HCT116 (cell line): ENCODE measurements at regions not wholly inside any gene's neighbourhood (a gene's known extent, or its start where the extent isn't known, plus 50 kb on each side); places are given as distances from the start of the nearest gene placed in this dataset.
"Not testable (repeated sequence)": the region's sequence is repeated elsewhere in the genome, so short reads cannot be mapped to it uniquely, and the experiment has no call there.

Source experiments
- ATF3 ChIP-seq: IDR thresholded peaks from 2 replicates; pipeline ENCODE4 v1.6.1; 2012
- CBX3 ChIP-seq: IDR thresholded peaks from 2 replicates; pipeline ENCODE4 v1.6.1; 2012; ENCODE audit warnings: low read depth
- CTCF ChIP-seq, 3 experiments: fragments of 200-600 bp in 1 of 3; sonication (generic) in 1 of 3; IDR thresholded peaks in 2 of 3; conservative IDR thresholded peaks in 1 of 3; 2 replicates each; pipeline ENCODE4 v1.5.1; 2012 to 2017; ENCODE audit warnings: low read depth in 2 of 3, low read length in 2 of 3, antibody characterized with exemption in 1 of 3, borderline replicate concordance in 1 of 3, control low read depth in 1 of 3, mild to moderate bottlenecking in 1 of 3, mixed read lengths in 1 of 3, mixed run types in 1 of 3, moderate library complexity in 1 of 3; ENCODE audit not compliant: insufficient read depth in 1 of 3
- EZH2 ChIP-seq: fragments of 200-600 bp; sonication (generic); IDR thresholded peaks from 2 replicates; pipeline ENCODE4 v1.6.1; 2017; ENCODE audit warnings: antibody characterized with exemption, mixed run types
- MAX ChIP-seq: IDR thresholded peaks from 2 replicates; pipeline ENCODE4 v1.6.1; 2012
- POLR2A ChIP-seq: IDR thresholded peaks from 2 replicates; pipeline ENCODE4 v1.7.0; 2011; ENCODE audit warnings: borderline replicate concordance; ENCODE audit not compliant: insufficient read depth, insufficient read length; ENCODE audit errors: extremely low read depth
- POLR2AphosphoS5 ChIP-seq: IDR thresholded peaks from 2 replicates; pipeline ENCODE4 v1.6.1; 2011; ENCODE audit warnings: mild to moderate bottlenecking, low read depth, low read length, moderate library complexity
- REST ChIP-seq: IDR thresholded peaks from 2 replicates; pipeline ENCODE4 v1.6.1; 2012; ENCODE audit warnings: low read depth
- SP1 ChIP-seq: IDR thresholded peaks from 2 replicates; pipeline ENCODE4 v1.6.1; 2012; ENCODE audit warnings: low read depth
- TCF7L2 ChIP-seq: IDR thresholded peaks from 2 replicates; pipeline ENCODE4 v1.7.0; 2011; ENCODE audit warnings: borderline replicate concordance, inconsistent platforms; ENCODE audit not compliant: insufficient read depth, insufficient read length; ENCODE audit errors: extremely low read depth
- YY1 ChIP-seq: IDR thresholded peaks from 2 replicates; pipeline ENCODE4 v1.6.1; 2011; ENCODE audit warnings: low read length, low read depth, moderate library complexity, mild to moderate bottlenecking; ENCODE audit not compliant: insufficient replicate concordance; ENCODE audit errors: extremely low read depth
- ZFX ChIP-seq: fragments of 450-650 bp; IDR thresholded peaks from 2 replicates; pipeline ENCODE4 v1.6.1; 2017
- ZNF274 ChIP-seq: fragments of 200-500 bp; sonication (Bioruptor generic); IDR thresholded peaks from 2 replicates; pipeline ENCODE4 v1.6.1; 2014; ENCODE audit warnings: mild to moderate bottlenecking, low read depth, low read length, inconsistent platforms

GRCh38 chr21:8411139-8411671, 2110.2 kb upstream of the TPTE start:
- TF ChIP-seq CTCF (IDR thresholded peaks at IDR 0.05 in 2 of 3, conservative IDR thresholded peaks at IDR 0.05 in 1 of 3; ENCODE audit: borderline replicate concordance in 1 of 3, insufficient read depth in 1 of 3, low read depth in 2 of 3, low read length in 2 of 3); POLR2A; YY1; ZNF274; ZFX; REST; MAX; ATF3; EZH2; POLR2AphosphoS5; CBX3; SP1; TCF7L2: not testable (repeated sequence)
